ENCODE measurements at regions not wholly inside any gene's neighbourhood (a gene's known extent, or its start where the extent isn't known, plus 50 kb on each side); places are given as distances from the start of the nearest gene placed in this dataset.
"Not testable (repeated sequence)": the region's sequence is repeated elsewhere in the genome, so short reads cannot be mapped to it uniquely, and the experiment has no call there.

- no peak for DNase-seq (ENCODE audit: low spot score)
Measured at GRCh38 chr2:238502088-238502810, 75.5 kb downstream of the ASB1 start.

GRCh38 chr2:238502956-238503791 lies 76.4 kb downstream of the ASB1 start:
- no peak for DNase-seq (ENCODE audit: low spot score)

GRCh38 chr2:238504181-238504931 lies 77.6 kb downstream of the ASB1 start:
- DNase-seq (ENCODE audit: low spot score), result no peak

GRCh38 chr2:238505119-238505891 lies 78.6 kb downstream of the ASB1 start:
- DNase-seq (ENCODE audit: low spot score), result no peak

- no peak for DNase-seq (ENCODE audit: low spot score)
Measured at GRCh38 chr2:238505892-238506280, 79.2 kb downstream of the ASB1 start.

GRCh38 chr2:238506371-238507068 lies 79.8 kb downstream of the ASB1 start:
- no peak for DNase-seq (ENCODE audit: low spot score)

- DNase-seq (ENCODE audit: low spot score), result no peak
Measured at GRCh38 chr2:238507836-238508235, 81.1 kb downstream of the ASB1 start.

- no peak for DNase-seq (ENCODE audit: low spot score)
Measured at GRCh38 chr2:238509151-238509835, 82.6 kb downstream of the ASB1 start.

- no peak for DNase-seq (ENCODE audit: low spot score)
Measured at GRCh38 chr2:238509903-238510302, 83.2 kb downstream of the ASB1 start.

- no peak for DNase-seq (ENCODE audit: low spot score)
Measured at GRCh38 chr2:238510911-238511613, 84.3 kb downstream of the ASB1 start.

- DNase-seq (ENCODE audit: low spot score), result no peak
Measured at GRCh38 chr2:238511614-238511950, 84.9 kb downstream of the ASB1 start.

GRCh38 chr2:238512247-238512867 lies 85.6 kb downstream of the ASB1 start:
- DNase-seq (ENCODE audit: low spot score), result no peak

GRCh38 chr2:238513346-238513745 lies 86.6 kb downstream of the ASB1 start:
- no peak for DNase-seq (ENCODE audit: low spot score)

GRCh38 chr2:238514024-238514423 lies 87.3 kb downstream of the ASB1 start:
- DNase-seq (ENCODE audit: low spot score), result not testable (repeated sequence)

- DNase-seq (ENCODE audit: low spot score), result no peak
Measured at GRCh38 chr2:238515377-238515776, 88.7 kb downstream of the ASB1 start.

- no peak for DNase-seq (ENCODE audit: low spot score)
Measured at GRCh38 chr2:238517209-238517608, 90.5 kb downstream of the ASB1 start.

GRCh38 chr2:238518172-238518820 lies 91.6 kb downstream of the ASB1 start:
- DNase-seq (ENCODE audit: low spot score), result no peak

GRCh38 chr2:238518821-238519186 lies 92.1 kb downstream of the ASB1 start:
- DNase-seq (ENCODE audit: low spot score), result no peak

GRCh38 chr2:238520359-238520886 lies 93.7 kb downstream of the ASB1 start:
- no peak for DNase-seq (ENCODE audit: low spot score)
